Vagina (tissue), 2 donors: ENCODE measurements at regions not wholly inside any gene's neighbourhood (a gene's known extent, or its start where the extent isn't known, plus 50 kb on each side); places are given as distances from the start of the nearest gene placed in this dataset.

Experiments
- DNase-seq, 2 donors: peaks; one replicate each; pipeline ENCODE4 v3.0.0-alpha.2; 2017; ENCODE audit errors: extremely low spot score in 2 of 2
- H3K27ac ChIP-seq: fragments of 200-600 bp; sonication (generic); one replicate; pipeline ENCODE4 v1.5.1; 2019
- H3K27me3 ChIP-seq: fragments of 200-600 bp; sonication (generic); one replicate; pipeline ENCODE4 v1.5.1; 2019
- H3K36me3 ChIP-seq, 2 donors: fragments of 200-600 bp; sonication (generic); one replicate each; pipeline ENCODE4 v1.5.1; 2017 to 2019
- H3K4me1 ChIP-seq: fragments of 200-600 bp; sonication (generic); one replicate; pipeline ENCODE4 v1.5.1; 2019
- H3K4me3 ChIP-seq, 2 donors: fragments of 200-600 bp; sonication (generic); 1 replicate in 1 of 2; 2 replicates in 1 of 2; pipeline ENCODE4 v1.5.1; 2016 to 2019
- H3K9me3 ChIP-seq: fragments of 200-600 bp; sonication (generic); one replicate; pipeline ENCODE4 v1.5.1; 2019
- POLR2A ChIP-seq, 2 donors: fragments of 450-650 bp; IDR thresholded peaks; one replicate each; pipeline ENCODE4 v1.6.1; 2017; ENCODE audit warnings: antibody characterized with exemption in 2 of 2, mild to moderate bottlenecking in 2 of 2, moderate library complexity in 2 of 2
- POLR2AphosphoS5 ChIP-seq, 2 donors: sonication (generic); formaldehyde crosslinking; IDR thresholded peaks; one replicate each; pipeline ENCODE4 v1.9.0; 2017; ENCODE audit warnings: antibody characterized with exemption in 2 of 2, mild to moderate bottlenecking in 2 of 2, low read depth in 1 of 2; ENCODE audit not compliant: insufficient read depth in 1 of 2
- intact Hi-C: fragments of 100-400 bp; cut with DNase I; formaldehyde crosslinking; loops from one replicate; pipeline ENCODE4 v1.15.1; 2023
- TF ChIP-seq, protein P1 (sequence below), 3 experiments: fragments of 450-650 bp in 2 of 3; fragments of 200-600 bp in 1 of 3; sonication (generic) in 1 of 3; IDR thresholded peaks; one replicate each; pipeline ENCODE4 v1.5.1; 2017 to 2019; ENCODE audit warnings: antibody characterized with exemption in 3 of 3, mild to moderate bottlenecking in 2 of 3, moderate library complexity in 2 of 3

DNA sequence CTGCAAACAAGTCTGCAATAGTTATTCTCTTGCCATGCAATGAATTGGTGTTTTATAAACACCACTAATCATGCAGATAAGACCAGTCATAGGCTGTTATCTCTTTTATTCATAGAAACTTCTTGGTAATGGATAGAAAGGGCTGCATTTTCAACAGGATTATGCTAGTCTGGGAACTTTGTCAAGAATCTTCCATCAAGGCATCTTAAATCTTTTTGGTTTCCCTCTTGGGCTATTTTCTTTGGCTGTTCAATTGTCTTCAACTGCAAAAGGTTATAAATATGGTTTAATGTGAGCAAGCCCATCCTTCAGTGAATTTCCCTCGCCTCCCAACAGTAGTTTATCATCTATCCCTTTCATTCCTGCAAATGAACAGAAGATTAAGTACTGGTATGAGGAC lies 59.0 kb upstream of the MINAR1 start:
- H3K4me1 ChIP-seq: no peaks in the 10 kb centered on the region
- no peaks in the 10 kb centered on the region for H3K9me3 ChIP-seq
- intact Hi-C loops: no loop called here
- H3K27ac ChIP-seq: no peak overlapping the region
- DNase-seq: no peak
- no peak overlapping the region for H3K4me3 ChIP-seq
- no peaks in the 10 kb centered on the region for H3K27me3 ChIP-seq
- TF ChIP-seq, protein P1, sequence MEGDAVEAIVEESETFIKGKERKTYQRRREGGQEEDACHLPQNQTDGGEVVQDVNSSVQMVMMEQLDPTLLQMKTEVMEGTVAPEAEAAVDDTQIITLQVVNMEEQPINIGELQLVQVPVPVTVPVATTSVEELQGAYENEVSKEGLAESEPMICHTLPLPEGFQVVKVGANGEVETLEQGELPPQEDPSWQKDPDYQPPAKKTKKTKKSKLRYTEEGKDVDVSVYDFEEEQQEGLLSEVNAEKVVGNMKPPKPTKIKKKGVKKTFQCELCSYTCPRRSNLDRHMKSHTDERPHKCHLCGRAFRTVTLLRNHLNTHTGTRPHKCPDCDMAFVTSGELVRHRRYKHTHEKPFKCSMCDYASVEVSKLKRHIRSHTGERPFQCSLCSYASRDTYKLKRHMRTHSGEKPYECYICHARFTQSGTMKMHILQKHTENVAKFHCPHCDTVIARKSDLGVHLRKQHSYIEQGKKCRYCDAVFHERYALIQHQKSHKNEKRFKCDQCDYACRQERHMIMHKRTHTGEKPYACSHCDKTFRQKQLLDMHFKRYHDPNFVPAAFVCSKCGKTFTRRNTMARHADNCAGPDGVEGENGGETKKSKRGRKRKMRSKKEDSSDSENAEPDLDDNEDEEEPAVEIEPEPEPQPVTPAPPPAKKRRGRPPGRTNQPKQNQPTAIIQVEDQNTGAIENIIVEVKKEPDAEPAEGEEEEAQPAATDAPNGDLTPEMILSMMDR (IDR thresholded peaks at IDR 0.05): no peak
- TF ChIP-seq POLR2A (IDR thresholded peaks at IDR 0.05): no peak
- no peak for TF ChIP-seq POLR2AphosphoS5 (IDR thresholded peaks at IDR 0.05; ENCODE audit: insufficient read depth in 1 of 2, low read depth in 1 of 2)
- no peaks in the 10 kb centered on the region for H3K36me3 ChIP-seq

DNA sequence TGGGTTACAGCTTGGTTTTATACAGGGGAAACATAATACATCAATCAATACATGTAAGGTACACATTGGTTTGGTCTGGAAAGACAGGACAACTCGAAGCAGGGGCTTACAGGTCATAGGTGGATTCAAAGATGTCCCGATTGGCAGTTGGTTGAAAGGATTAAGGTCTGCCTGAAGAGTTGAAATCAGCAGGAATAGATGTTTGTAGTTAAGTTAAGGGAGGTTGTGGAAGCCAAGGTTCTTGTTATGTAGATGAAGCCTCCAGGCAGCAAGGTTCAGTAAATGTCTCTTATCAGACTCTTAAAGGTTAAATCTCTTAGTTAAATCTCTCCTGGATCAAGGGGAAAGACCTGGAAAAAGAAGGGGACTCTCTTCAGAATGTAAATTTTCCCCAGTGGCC lies 58.4 kb upstream of the MINAR1 start:
- Histone ChIP-seq H3K9me3 (no peaks in the 10 kb centered on the region), H3K4me3 (no peak overlapping the region), H3K27me3 (no peaks in the 10 kb centered on the region), H3K27ac (no peak overlapping the region), H3K4me1 (no peaks in the 10 kb centered on the region), H3K36me3 (no peaks in the 10 kb centered on the region)
- TF ChIP-seq, protein P1 (IDR thresholded peaks at IDR 0.05): no peak
- no peak for TF ChIP-seq POLR2AphosphoS5 (IDR thresholded peaks at IDR 0.05; ENCODE audit: insufficient read depth in 1 of 2, low read depth in 1 of 2)
- TF ChIP-seq POLR2A (IDR thresholded peaks at IDR 0.05): no peak
- no peak for DNase-seq
- intact Hi-C loops: no loop called here

GRCh38 chr15:79376383-79376782 lies 55.8 kb upstream of the MINAR1 start:
- Histone ChIP-seq H3K36me3 (no peaks in the 10 kb centered on the region), H3K4me3 (no peak overlapping the region), H3K9me3 (no peaks in the 10 kb centered on the region), H3K27me3 (no peaks in the 10 kb centered on the region), H3K4me1 (no peaks in the 10 kb centered on the region), H3K27ac (no peak overlapping the region)
- DNase-seq: no peak
- TF ChIP-seq POLR2A (IDR thresholded peaks at IDR 0.05): no peak
- TF ChIP-seq, protein P1 (IDR thresholded peaks at IDR 0.05): no peak
- TF ChIP-seq POLR2AphosphoS5 (IDR thresholded peaks at IDR 0.05; ENCODE audit: insufficient read depth in 1 of 2, low read depth in 1 of 2): no peak
- intact Hi-C loops: no loop called here

GRCh38 chr15:79378394-79379109 lies 53.6 kb upstream of the MINAR1 start:
- DNase-seq: no peak

More at GRCh38 chr15:79378394-79379109, 53.6 kb upstream of the MINAR1 start:
- Histone ChIP-seq H3K27ac (no peak overlapping the region), H3K9me3 (no peaks in the 10 kb centered on the region), H3K4me3 (no peak overlapping the region), H3K27me3 (no peaks in the 10 kb centered on the region), H3K36me3 (no peaks in the 10 kb centered on the region), H3K4me1 (no peaks in the 10 kb centered on the region)
- intact Hi-C loops: no loop called here
- TF ChIP-seq POLR2A (IDR thresholded peaks at IDR 0.05) (no peak), POLR2AphosphoS5 (IDR thresholded peaks at IDR 0.05; ENCODE audit: insufficient read depth in 1 of 2, low read depth in 1 of 2) (no peak)
- TF ChIP-seq, protein P1 (IDR thresholded peaks at IDR 0.05): no peak
